ENCODE measurements at regions not wholly inside any gene's neighbourhood (a gene's known extent, or its start where the extent isn't known, plus 50 kb on each side); places are given as distances from the start of the nearest gene placed in this dataset.

- TF ChIP-seq BRCA1 (IDR thresholded peaks at IDR 0.05; ENCODE audit: low read depth, low read length) (no peak), ASH2L (IDR thresholded peaks at IDR 0.05; ENCODE audit: borderline replicate concordance, low read depth) (no peak), NFYA (IDR thresholded peaks at IDR 0.05; ENCODE audit: borderline replicate concordance, low read depth, low read length) (no peak), CEBPB (IDR thresholded peaks at IDR 0.05; ENCODE audit: borderline replicate concordance in 1 of 2, low read depth in 2 of 2, low read length in 2 of 2) (no peak; a peak in 1 of 4 replicates), HCFC1 (IDR thresholded peaks at IDR 0.05; ENCODE audit: low read length) (no peak), USF1 (IDR thresholded peaks at IDR 0.05; ENCODE audit: borderline replicate concordance, extremely low read length, insufficient read depth, low read depth, low read length) (no peak), CUX1 (IDR thresholded peaks at IDR 0.05; ENCODE audit: insufficient replicate concordance, low read depth, low read length) (peak; percentile 54), HDAC2 (IDR thresholded peaks at IDR 0.05) (no peak), IRF3 (IDR thresholded peaks at IDR 0.05) (no peak), CREB1 (IDR thresholded peaks at IDR 0.05; ENCODE audit: low read depth) (peak; percentile 67), MXI1 (IDR thresholded peaks at IDR 0.05; ENCODE audit: low read depth, low read length) (no peak), RUNX3 (IDR thresholded peaks at IDR 0.05; ENCODE audit: low read length) (peak; percentile 99), ZZZ3 (IDR thresholded peaks at IDR 0.05; ENCODE audit: control insufficient read depth, insufficient read length, low read depth) (no peak), NR2C1 (IDR thresholded peaks at IDR 0.05) (no peak), CBX3 (IDR thresholded peaks at IDR 0.05; ENCODE audit: borderline replicate concordance, low read depth) (no peak), ZNF24 (IDR thresholded peaks at IDR 0.05) (no peak), SUZ12 (IDR thresholded peaks at IDR 0.05; ENCODE audit: unreplicated experiment) (no peak), GATAD2B (conservative IDR thresholded peaks at IDR 0.05; ENCODE audit: low read depth) (0 out of 2 replicates have a peak, but pooled peaks have one; percentile 20), E2F8 (IDR thresholded peaks at IDR 0.05; ENCODE audit: low read depth, partially characterized antibody) (no peak), TAF1 (IDR thresholded peaks at IDR 0.05; ENCODE audit: borderline replicate concordance, low read depth, low read length) (no peak)
Observed at GRCh38 chr2:195559431-195559914, 97.6 kb upstream of the SLC39A10 start (continued).

Data from GM12878 (cell line).